CD14-positive monocyte (primary cell): ENCODE measurements at regions not wholly inside any gene's neighbourhood (a gene's known extent, or its start where the extent isn't known, plus 50 kb on each side); places are given as distances from the start of the nearest gene placed in this dataset.

Source experiments
- DNase-seq, 3 donors: peaks; one replicate each; pipeline ENCODE4 v3.0.0-alpha.2; 2011 to 2022
- H2AFZ ChIP-seq: 2 replicates; pipeline ENCODE4 v1.6.0; 2012; ENCODE audit warnings: mild to moderate bottlenecking, low read depth, low read length, inconsistent platforms; ENCODE audit not compliant: insufficient read depth, poor library complexity, severe bottlenecking
- H3K27ac ChIP-seq, 2 donors: 1 replicate in 1 of 2; 2 replicates in 1 of 2; pipeline ENCODE4 v1.5.1; 2012 to 2013; ENCODE audit warnings: low read length in 2 of 2, control low read depth in 1 of 2, inconsistent platforms in 1 of 2, low read depth in 1 of 2, mild to moderate bottlenecking in 1 of 2
- H3K27me3 ChIP-seq, 2 donors: one replicate each; pipeline versions ENCODE4 v1.6.0 to v1.6.1; 2011 to 2013; ENCODE audit warnings: low read length in 2 of 2; ENCODE audit not compliant: control insufficient read depth in 2 of 2, insufficient read depth in 2 of 2
- H3K36me3 ChIP-seq, 2 donors: replicated peaks in 1 of 2; 1 replicate in 1 of 2; 2 replicates in 1 of 2; pipeline versions ENCODE4 v1.5.1 to v1.6.1; 2012 to 2013; ENCODE audit warnings: low read length in 2 of 2, control low read depth in 1 of 2, inconsistent platforms in 1 of 2, mild to moderate bottlenecking in 1 of 2; ENCODE audit not compliant: insufficient read depth in 2 of 2, control insufficient read depth in 1 of 2
- H3K4me1 ChIP-seq, 2 donors: 1 replicate in 1 of 2; 2 replicates in 1 of 2; pipeline versions ENCODE4 v1.5.1 to v1.6.1; 2012 to 2013; ENCODE audit warnings: low read length in 2 of 2, control low read depth in 1 of 2, inconsistent platforms in 1 of 2, mild to moderate bottlenecking in 1 of 2, moderate library complexity in 1 of 2; ENCODE audit not compliant: insufficient read depth in 2 of 2, control insufficient read depth in 1 of 2
- H3K4me2 ChIP-seq: replicated peaks from 2 replicates; pipeline ENCODE3; 2012; ENCODE audit warnings: low read length, moderate library complexity, mild to moderate bottlenecking; ENCODE audit not compliant: poor library complexity, severe bottlenecking; ENCODE audit errors: extremely low read depth
- H3K4me3 ChIP-seq, 3 experiments: fragments of 200-600 bp in 1 of 3; sonication (generic) in 1 of 3; replicated peaks in 1 of 3; 1 replicate in 2 of 3; 2 replicates in 1 of 3; pipeline ENCODE4 v1.5.1; 2011 to 2013; ENCODE audit warnings: low read length in 3 of 3, mild to moderate bottlenecking in 3 of 3, control low read depth in 2 of 3, low read depth in 2 of 3, inconsistent platforms in 1 of 3, moderate library complexity in 1 of 3
- H3K79me2 ChIP-seq: 2 replicates; pipeline ENCODE4 v1.6.0; 2012; ENCODE audit warnings: mild to moderate bottlenecking, control low read depth, inconsistent platforms, low read length, moderate library complexity; ENCODE audit not compliant: insufficient read depth
- H3K9ac ChIP-seq: 2 replicates; pipeline ENCODE4 v1.6.0; 2017; ENCODE audit warnings: low read length, mild to moderate bottlenecking; ENCODE audit not compliant: insufficient read depth, poor library complexity, severe bottlenecking
- H3K9me3 ChIP-seq, 2 donors: replicated peaks in 1 of 2; 1 replicate in 1 of 2; 2 replicates in 1 of 2; pipeline versions ENCODE4 v1.5.1 to v1.6.1; 2012 to 2013; ENCODE audit warnings: low read length in 2 of 2, control low read depth in 1 of 2; ENCODE audit not compliant: control insufficient read depth in 1 of 2, insufficient read depth in 1 of 2
- H4K20me1 ChIP-seq: 2 replicates; pipeline ENCODE4 v1.6.0; 2012; ENCODE audit warnings: mild to moderate bottlenecking, low read length, control low read depth, moderate library complexity; ENCODE audit not compliant: insufficient read depth
- H3K27ac Mint-ChIP-seq, 7 donors: one replicate each; pipeline ENCODE4 v1.8.0; 2020; ENCODE audit warnings: mild to moderate bottlenecking in 7 of 7, mixed read lengths in 7 of 7, moderate library complexity in 6 of 7, inconsistent platforms in 2 of 7
- H3K27me3 Mint-ChIP-seq, 3 donors: one replicate each; pipeline ENCODE4 v1.8.0; 2021 to 2022; ENCODE audit warnings: low read depth in 3 of 3, mild to moderate bottlenecking in 3 of 3, mixed read lengths in 3 of 3, moderate library complexity in 3 of 3, inconsistent platforms in 1 of 3
- H3K36me3 Mint-ChIP-seq, 2 donors: one replicate each; pipeline ENCODE4 v1.8.0; 2020; ENCODE audit warnings: mixed read lengths in 2 of 2, inconsistent platforms in 1 of 2, mild to moderate bottlenecking in 1 of 2
- H3K4me1 Mint-ChIP-seq: one replicate; pipeline ENCODE4 v1.8.0; 2020; ENCODE audit warnings: mild to moderate bottlenecking, mixed read lengths
- H3K4me3 Mint-ChIP-seq, 2 donors: one replicate each; pipeline ENCODE4 v1.8.0; 2020; ENCODE audit warnings: mild to moderate bottlenecking in 2 of 2, mixed read lengths in 2 of 2, moderate library complexity in 1 of 2
- H3K9me3 Mint-ChIP-seq, 7 donors: one replicate each; pipeline ENCODE4 v1.8.0; 2020 to 2022; ENCODE audit warnings: mixed read lengths in 7 of 7, mild to moderate bottlenecking in 6 of 7, moderate library complexity in 6 of 7, inconsistent platforms in 2 of 7
- CTCF ChIP-seq: fragments of 200-600 bp; IDR thresholded peaks from one replicate; pipeline ENCODE4 v1.8.0; 2022; ENCODE audit warnings: antibody characterized with exemption, mild to moderate bottlenecking
- WGBS: methylation state at CpG from one replicate; pipeline ENCODE4 v1.1.5; 2013; ENCODE audit warnings: missing lambda C conversion rate; ENCODE audit not compliant: insufficient coverage; 5-methylcytosine and 5-hydroxymethylcytosine counted together
- intact Hi-C, 2 donors: fragments of 100-400 bp; cut with micrococcal nuclease; formaldehyde crosslinking; loops; one replicate each; pipeline versions ENCODE4 v1.15.0 to v1.15.1; 2023

- Histone ChIP-seq H3K4me1 (peaks cover 28 to 31% of the 10 kb centered on the region in 2 donors), H3K4me3 (peak overlapping the region in 2 of 3 experiments; percentile 10 to 59), H3K27ac (peak overlapping the region in 1 of 2 donors; percentile 66), H3K9ac (peak overlapping the region; percentile 38), H4K20me1 (no peaks in the 10 kb centered on the region), H3K79me2 (no peaks in the 10 kb centered on the region), H3K27me3 (peaks cover 60 to 71% of the 10 kb centered on the region in 2 donors), H3K9me3 (no peaks in the 10 kb centered on the region), H2AFZ (peak overlapping the region; percentile 69), H3K36me3 (no peaks in the 10 kb centered on the region), H3K4me2 (peak overlapping the region; percentile 71)
- intact Hi-C loops: no loop called here
- peak overlapping the region; percentile 69 to 88 for H3K4me3 Mint-ChIP-seq
- peaks cover 0 to 3% (median 0%) of the 10 kb centered on the region in 7 donors for H3K9me3 Mint-ChIP-seq
- no CpG with 5 or more reads among the region's 7 CpGs for WGBS
- TF ChIP-seq CTCF: no peak
- DNase-seq: peak; percentile 50 to 73 (median 66)
- peak overlapping the region; percentile 67 to 86 (median 80) for H3K27ac Mint-ChIP-seq
- H3K36me3 Mint-ChIP-seq: peaks cover 4 to 5% of the 10 kb centered on the region in 2 donors
- H3K4me1 Mint-ChIP-seq: peaks cover 33% of the 10 kb centered on the region
- H3K27me3 Mint-ChIP-seq: peaks cover 45 to 70% (median 51%) of the 10 kb centered on the region in 3 donors
Observed at GRCh38 chr15:47504624-47505256, 212.6 kb upstream of the SEMA6D start.

GRCh38 chr15:47505712-47506328 lies 211.5 kb upstream of the SEMA6D start:
- H3K4me1 ChIP-seq: peaks cover 28 to 31% of the 10 kb centered on the region in 2 donors
- no peak overlapping the region for H2AFZ ChIP-seq
- Mint-ChIP-seq H3K4me1 (peaks cover 33% of the 10 kb centered on the region), H3K27ac (peak overlapping the region in 1 of 7 donors; percentile 46), H3K36me3 (peaks cover 4 to 5% of the 10 kb centered on the region in 2 donors), H3K27me3 (peaks cover 42 to 76% (median 53%) of the 10 kb centered on the region in 3 donors), H3K9me3 (peaks cover 0 to 8% (median 3%) of the 10 kb centered on the region in 7 donors), H3K4me3 (peak overlapping the region in 1 of 2 donors; percentile 88)
- H4K20me1 ChIP-seq: no peaks in the 10 kb centered on the region
- no peak for TF ChIP-seq CTCF
- no peak overlapping the region for H3K9ac ChIP-seq
- H3K79me2 ChIP-seq: no peaks in the 10 kb centered on the region
- no peak overlapping the region for H3K4me2 ChIP-seq
- intact Hi-C loops: no loop called here
- peaks cover 67 to 75% of the 10 kb centered on the region in 2 donors for H3K27me3 ChIP-seq
- H3K4me3 ChIP-seq: no peak overlapping the region
- H3K27ac ChIP-seq: no peak overlapping the region
- no peaks in the 10 kb centered on the region for H3K36me3 ChIP-seq
- WGBS: 100% methylated on average over 3 of the region's 6 CpGs
- no peak for DNase-seq
- no peaks in the 10 kb centered on the region for H3K9me3 ChIP-seq
